ENCODE measurements at regions not wholly inside any gene's neighbourhood (a gene's known extent, or its start where the extent isn't known, plus 50 kb on each side); places are given as distances from the start of the nearest gene placed in this dataset.

- Histone ChIP-seq H3K36me3 (no peaks in the 10 kb centered on the region), H3K9me3 (no peaks in the 10 kb centered on the region), H3K27ac (no peak overlapping the region), H3K4me3 (no peak overlapping the region), H3K4me1 (no peaks in the 10 kb centered on the region), H3K27me3 (no peaks in the 10 kb centered on the region)
- no peak for DNase-seq (ENCODE audit: low spot score in 2 of 2)
- no peak for TF ChIP-seq EP300 (IDR thresholded peaks at IDR 0.05)
- TF ChIP-seq POLR2AphosphoS5 (IDR thresholded peaks at IDR 0.05) = no peak
- no peak for TF ChIP-seq POLR2A (IDR thresholded peaks at IDR 0.05)
- no peak for TF ChIP-seq CTCF (IDR thresholded peaks at IDR 0.05)
- WGBS = 90% methylated on average over 3 of the region's 3 CpGs
Observed at GRCh38 chr9:20186231-20186630, 397.4 kb upstream of the SLC24A2 start.

GRCh38 chr9:20184541-20184940 is 395.7 kb upstream of the SLC24A2 start:
- TF ChIP-seq EP300 (IDR thresholded peaks at IDR 0.05) (no peak), CTCF (IDR thresholded peaks at IDR 0.05) (no peak), POLR2A (IDR thresholded peaks at IDR 0.05) (no peak), POLR2AphosphoS5 (IDR thresholded peaks at IDR 0.05) (no peak)
- Histone ChIP-seq H3K27me3 (no peaks in the 10 kb centered on the region), H3K4me3 (no peak overlapping the region), H3K36me3 (no peaks in the 10 kb centered on the region), H3K9me3 (no peaks in the 10 kb centered on the region), H3K27ac (no peak overlapping the region), H3K4me1 (no peaks in the 10 kb centered on the region)
- no peak for DNase-seq (ENCODE audit: low spot score in 2 of 2)

- no peak for TF ChIP-seq EP300 (IDR thresholded peaks at IDR 0.05)
- TF ChIP-seq POLR2A (IDR thresholded peaks at IDR 0.05) = no peak
- TF ChIP-seq CTCF (IDR thresholded peaks at IDR 0.05) = no peak
- no peak for TF ChIP-seq POLR2AphosphoS5 (IDR thresholded peaks at IDR 0.05)
- DNase-seq (ENCODE audit: low spot score in 2 of 2) = no peak
Observed at GRCh38 chr9:20178679-20179078, 389.8 kb upstream of the SLC24A2 start.

GRCh38 chr9:20178197-20178596 is 389.4 kb upstream of the SLC24A2 start:
- Histone ChIP-seq H3K36me3 (no peaks in the 10 kb centered on the region), H3K9me3 (no peaks in the 10 kb centered on the region), H3K27ac (no peak overlapping the region), H3K4me1 (no peaks in the 10 kb centered on the region), H3K27me3 (no peaks in the 10 kb centered on the region), H3K4me3 (no peak overlapping the region)
- no peak for DNase-seq (ENCODE audit: low spot score in 2 of 2)
- 29% methylated on average over 1 of the region's 1 CpG for WGBS
- TF ChIP-seq POLR2A (IDR thresholded peaks at IDR 0.05) (no peak), EP300 (IDR thresholded peaks at IDR 0.05) (no peak), CTCF (IDR thresholded peaks at IDR 0.05) (no peak), POLR2AphosphoS5 (IDR thresholded peaks at IDR 0.05) (no peak)

More at GRCh38 chr9:20178679-20179078, 389.8 kb upstream of the SLC24A2 start:
- H3K9me3 ChIP-seq = no peaks in the 10 kb centered on the region
- no peaks in the 10 kb centered on the region for H3K36me3 ChIP-seq
- no peak overlapping the region for H3K27ac ChIP-seq
- no peak overlapping the region for H3K4me3 ChIP-seq
- no peaks in the 10 kb centered on the region for H3K27me3 ChIP-seq
- no peaks in the 10 kb centered on the region for H3K4me1 ChIP-seq

GRCh38 chr9:20170122-20170521 is 381.3 kb upstream of the SLC24A2 start:
- TF ChIP-seq POLR2A (IDR thresholded peaks at IDR 0.05) (no peak), POLR2AphosphoS5 (IDR thresholded peaks at IDR 0.05) (no peak), EP300 (IDR thresholded peaks at IDR 0.05) (no peak), CTCF (IDR thresholded peaks at IDR 0.05) (no peak)
- 92% methylated on average over 3 of the region's 3 CpGs for WGBS
- peaks cover 27% of the 10 kb centered on the region for H3K9me3 ChIP-seq
- no peaks in the 10 kb centered on the region for H3K27me3 ChIP-seq
- H3K4me1 ChIP-seq = no peaks in the 10 kb centered on the region
- no peak overlapping the region for H3K27ac ChIP-seq
- no peak overlapping the region for H3K4me3 ChIP-seq
- DNase-seq (ENCODE audit: low spot score in 2 of 2) = no peak
- no peaks in the 10 kb centered on the region for H3K36me3 ChIP-seq

Data from suprapubic skin (tissue), 4 donors.